ENCODE measurements at regions not wholly inside any gene's neighbourhood (a gene's known extent, or its start where the extent isn't known, plus 50 kb on each side); places are given as distances from the start of the nearest gene placed in this dataset.

DNA sequence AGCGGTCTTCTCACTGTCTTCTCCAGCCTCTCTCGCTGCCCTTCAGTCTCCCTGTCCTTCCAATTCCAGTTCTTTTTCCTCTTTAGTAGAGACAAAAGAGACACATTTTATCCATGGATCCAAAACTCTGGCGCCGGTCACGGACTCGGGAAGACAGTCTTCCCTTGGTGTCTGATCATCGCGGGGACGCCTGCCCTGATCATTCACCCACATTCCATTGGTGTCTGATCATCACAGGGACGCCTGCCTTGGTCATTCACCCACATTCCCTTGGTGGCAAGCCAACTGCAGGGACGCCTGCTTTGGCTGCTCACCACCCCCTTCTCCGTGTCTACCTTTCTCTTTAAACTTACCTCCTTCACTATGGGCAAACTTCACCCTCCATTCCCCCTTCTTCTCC lies 619.5 kb downstream of the RERGL start:
- no peaks in the 10 kb centered on the region; a peak in 1 of 4 replicates for H3K4me1 Mint-ChIP-seq
- Histone ChIP-seq H3K4me2 (ENCODE audit: insufficient read depth, insufficient read length, low read length) (no peak overlapping the region), H3K9me3 (ENCODE audit: control insufficient read depth, low read depth, low read length) (no peaks in the 10 kb centered on the region), H3K23ac (ENCODE audit: insufficient read length, low read depth, low read length) (no peak overlapping the region), H3T11ph (ENCODE audit: low read length) (no peak overlapping the region), H3K4me1 (ENCODE audit: insufficient read depth, low read length) (no peaks in the 10 kb centered on the region), H3K14ac (ENCODE audit: insufficient read depth, low read length) (no peak overlapping the region), H4K8ac (replicated peaks; ENCODE audit: insufficient read length, low read depth, low read length) (no peak overlapping the region), H3K56ac (ENCODE audit: insufficient read length, low read depth, low read length) (no peak overlapping the region), H2BK5ac (ENCODE audit: insufficient read length, low read length) (no peak overlapping the region), H2BK120ac (ENCODE audit: low read depth, low read length, poor library complexity, severe bottlenecking) (no peak overlapping the region), H2BK12ac (ENCODE audit: insufficient read length, low read depth, low read length) (no peak overlapping the region), H3K18ac (ENCODE audit: insufficient read length, low read depth, low read length) (no peak overlapping the region), H4K20me1 (ENCODE audit: control insufficient read depth, insufficient read depth, insufficient read length) (no peaks in the 10 kb centered on the region), H3K79me1 (ENCODE audit: insufficient read depth, low read depth, low read length, poor library complexity, severe bottlenecking) (no peaks in the 10 kb centered on the region), H3K27ac (ENCODE audit: insufficient read length, low read depth, low read length) (no peak overlapping the region), H3K79me2 (ENCODE audit: insufficient read depth, low read length) (no peaks in the 10 kb centered on the region), H3K4ac (ENCODE audit: low read depth, low read length) (no peak overlapping the region), H2AK5ac (ENCODE audit: insufficient read length, low read length) (no peak overlapping the region), H4K91ac (ENCODE audit: insufficient read length, low read depth, low read length) (no peak overlapping the region), H2BK15ac (ENCODE audit: low read depth, low read length) (no peak overlapping the region), H4K5ac (ENCODE audit: insufficient read length, low read depth, low read length) (no peak overlapping the region), H3K9ac (ENCODE audit: extremely low read depth, insufficient read length, low read length) (no peak overlapping the region), H3K23me2 (ENCODE audit: insufficient read length, low read depth, low read length, poor library complexity, severe bottlenecking) (no peaks in the 10 kb centered on the region), H2AFZ (ENCODE audit: low read length) (no peak overlapping the region), H3K27me3 (ENCODE audit: insufficient read depth, low read length) (no peaks in the 10 kb centered on the region), H2BK20ac (ENCODE audit: low read depth, low read length, poor library complexity, severe bottlenecking) (no peak overlapping the region)
- no peaks in the 10 kb centered on the region for H3K27me3 Mint-ChIP-seq (ENCODE audit: low read depth)
- no CpG with 5 or more reads among the region's 12 CpGs for WGBS (ENCODE audit: extremely low coverage, insufficient read length, low lambda C conversion rate)
- no peak for DNase-seq
- TF ChIP-seq, protein P1, sequence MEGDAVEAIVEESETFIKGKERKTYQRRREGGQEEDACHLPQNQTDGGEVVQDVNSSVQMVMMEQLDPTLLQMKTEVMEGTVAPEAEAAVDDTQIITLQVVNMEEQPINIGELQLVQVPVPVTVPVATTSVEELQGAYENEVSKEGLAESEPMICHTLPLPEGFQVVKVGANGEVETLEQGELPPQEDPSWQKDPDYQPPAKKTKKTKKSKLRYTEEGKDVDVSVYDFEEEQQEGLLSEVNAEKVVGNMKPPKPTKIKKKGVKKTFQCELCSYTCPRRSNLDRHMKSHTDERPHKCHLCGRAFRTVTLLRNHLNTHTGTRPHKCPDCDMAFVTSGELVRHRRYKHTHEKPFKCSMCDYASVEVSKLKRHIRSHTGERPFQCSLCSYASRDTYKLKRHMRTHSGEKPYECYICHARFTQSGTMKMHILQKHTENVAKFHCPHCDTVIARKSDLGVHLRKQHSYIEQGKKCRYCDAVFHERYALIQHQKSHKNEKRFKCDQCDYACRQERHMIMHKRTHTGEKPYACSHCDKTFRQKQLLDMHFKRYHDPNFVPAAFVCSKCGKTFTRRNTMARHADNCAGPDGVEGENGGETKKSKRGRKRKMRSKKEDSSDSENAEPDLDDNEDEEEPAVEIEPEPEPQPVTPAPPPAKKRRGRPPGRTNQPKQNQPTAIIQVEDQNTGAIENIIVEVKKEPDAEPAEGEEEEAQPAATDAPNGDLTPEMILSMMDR (conservative IDR thresholded peaks at IDR 0.05), result no peak
- peaks cover 0 to 2% of the 10 kb centered on the region in 2 experiments; a peak in 2 of 5 replicates for H3K9me3 Mint-ChIP-seq
- H3K4me3 Mint-ChIP-seq, result no peak overlapping the region
- no peak overlapping the region; a peak in 1 of 7 replicates for H3K27ac Mint-ChIP-seq
- H3K36me3 Mint-ChIP-seq (ENCODE audit: insufficient read depth in 1 of 3, low read depth in 3 of 3), result no peaks in the 10 kb centered on the region
